ENCODE measurements at regions not wholly inside any gene's neighbourhood (a gene's known extent, or its start where the extent isn't known, plus 50 kb on each side); places are given as distances from the start of the nearest gene placed in this dataset.

- Histone ChIP-seq H4K91ac (ENCODE audit: low read depth, low read length, poor library complexity) (no peak overlapping the region), H2BK15ac (ENCODE audit: low read length) (no peak overlapping the region), H2BK12ac (ENCODE audit: low read length) (no peak overlapping the region), H2BK120ac (ENCODE audit: low read depth, low read length) (no peak overlapping the region), H2AFZ (ENCODE audit: low read length) (no peak overlapping the region), H2BK5ac (ENCODE audit: low read length) (no peak overlapping the region), H3K14ac (ENCODE audit: low read length) (no peak overlapping the region), H3K79me1 (ENCODE audit: low read depth, low read length) (no peaks in the 10 kb centered on the region), H3K27ac (replicated peaks; ENCODE audit: low read length) (no peak overlapping the region), H3K4me1 (ENCODE audit: control insufficient read depth in 2 of 2, insufficient read depth in 1 of 2, low read depth in 1 of 2, low read length in 2 of 2) (no peaks in the 10 kb centered on the region), H3K9ac (ENCODE audit: low read depth, low read length, poor library complexity) (no peak overlapping the region), H4K8ac (ENCODE audit: low read depth, low read length) (no peak overlapping the region), H3K9me3 (replicated peaks in 1 of 2; ENCODE audit: control insufficient read depth in 2 of 2, insufficient read depth in 1 of 2, low read depth in 1 of 2, low read length in 2 of 2) (no peaks in the 10 kb centered on the region), H3K4ac (ENCODE audit: low read length) (no peak overlapping the region), H3K36me3 (replicated peaks in 1 of 2; ENCODE audit: control insufficient read depth in 2 of 2, insufficient read depth in 2 of 2, low read length in 2 of 2) (no peaks in the 10 kb centered on the region), H3K23ac (ENCODE audit: low read depth, low read length, poor library complexity) (no peak overlapping the region), H3K4me2 (ENCODE audit: insufficient read depth, low read length, poor library complexity, severe bottlenecking) (no peak overlapping the region), H2AK5ac (ENCODE audit: low read depth, low read length) (no peak overlapping the region), H3K18ac (ENCODE audit: low read length) (no peak overlapping the region), H3K4me3 (ENCODE audit: low read length in 2 of 2) (no peak overlapping the region), H3K27me3 (ENCODE audit: control insufficient read depth in 3 of 3, insufficient read depth in 3 of 3, low read depth in 1 of 3, low read length in 3 of 3) (no peaks in the 10 kb centered on the region)
- DNase-seq (ENCODE audit: low spot score) = no peak
Observed at GRCh38 chr18:37649416-37649815, 83.8 kb upstream of the CELF4 start.

- H3K4ac ChIP-seq (ENCODE audit: low read length) = no peak overlapping the region
Observed at GRCh38 chr18:37641573-37641972, 76.0 kb upstream of the CELF4 start.

GRCh38 chr18:37640504-37640903, 74.9 kb upstream of the CELF4 start:
- no peak overlapping the region for H3K27ac ChIP-seq (replicated peaks; ENCODE audit: low read length)
- H3K14ac ChIP-seq (ENCODE audit: low read length) = no peak overlapping the region
- no peaks in the 10 kb centered on the region for H3K36me3 ChIP-seq (replicated peaks in 1 of 2; ENCODE audit: control insufficient read depth in 2 of 2, insufficient read depth in 2 of 2, low read length in 2 of 2)
- H3K23ac ChIP-seq (ENCODE audit: low read depth, low read length, poor library complexity) = no peak overlapping the region
- no peak overlapping the region for H4K91ac ChIP-seq (ENCODE audit: low read depth, low read length, poor library complexity)
- H3K9ac ChIP-seq (ENCODE audit: low read depth, low read length, poor library complexity) = no peak overlapping the region
- H3K27me3 ChIP-seq (ENCODE audit: control insufficient read depth in 3 of 3, insufficient read depth in 3 of 3, low read depth in 1 of 3, low read length in 3 of 3) = no peaks in the 10 kb centered on the region
- no peak for DNase-seq (ENCODE audit: low spot score)
- H3K18ac ChIP-seq (ENCODE audit: low read length) = no peak overlapping the region
- no peak overlapping the region for H3K4me2 ChIP-seq (ENCODE audit: insufficient read depth, low read length, poor library complexity, severe bottlenecking)
- peaks cover 0 to 5% of the 10 kb centered on the region in 2 donors for H3K9me3 ChIP-seq (replicated peaks in 1 of 2; ENCODE audit: control insufficient read depth in 2 of 2, insufficient read depth in 1 of 2, low read depth in 1 of 2, low read length in 2 of 2)
- no peak overlapping the region for H2BK5ac ChIP-seq (ENCODE audit: low read length)
- no peak overlapping the region for H2AK5ac ChIP-seq (ENCODE audit: low read depth, low read length)
- H3K4me3 ChIP-seq (ENCODE audit: low read length in 2 of 2) = no peak overlapping the region
- no peak overlapping the region for H3K4ac ChIP-seq (ENCODE audit: low read length)
- H2BK12ac ChIP-seq (ENCODE audit: low read length) = no peak overlapping the region
- no peaks in the 10 kb centered on the region for H3K4me1 ChIP-seq (ENCODE audit: control insufficient read depth in 2 of 2, insufficient read depth in 1 of 2, low read depth in 1 of 2, low read length in 2 of 2)
- no peak overlapping the region for H2AFZ ChIP-seq (ENCODE audit: low read length)
- no peak overlapping the region for H4K8ac ChIP-seq (ENCODE audit: low read depth, low read length)
- no peaks in the 10 kb centered on the region for H3K79me1 ChIP-seq (ENCODE audit: low read depth, low read length)
- H2BK15ac ChIP-seq (ENCODE audit: low read length) = no peak overlapping the region
- no peak overlapping the region for H2BK120ac ChIP-seq (ENCODE audit: low read depth, low read length)

More at GRCh38 chr18:37641573-37641972, 76.0 kb upstream of the CELF4 start:
- Histone ChIP-seq H3K14ac (ENCODE audit: low read length) (no peak overlapping the region), H3K23ac (ENCODE audit: low read depth, low read length, poor library complexity) (no peak overlapping the region), H3K9me3 (replicated peaks in 1 of 2; ENCODE audit: control insufficient read depth in 2 of 2, insufficient read depth in 1 of 2, low read depth in 1 of 2, low read length in 2 of 2) (peaks cover 0 to 5% of the 10 kb centered on the region in 2 donors), H4K8ac (ENCODE audit: low read depth, low read length) (no peak overlapping the region), H2BK120ac (ENCODE audit: low read depth, low read length) (no peak overlapping the region), H2BK12ac (ENCODE audit: low read length) (no peak overlapping the region), H2BK5ac (ENCODE audit: low read length) (no peak overlapping the region), H3K4me2 (ENCODE audit: insufficient read depth, low read length, poor library complexity, severe bottlenecking) (no peak overlapping the region), H3K36me3 (replicated peaks in 1 of 2; ENCODE audit: control insufficient read depth in 2 of 2, insufficient read depth in 2 of 2, low read length in 2 of 2) (no peaks in the 10 kb centered on the region), H3K4me1 (ENCODE audit: control insufficient read depth in 2 of 2, insufficient read depth in 1 of 2, low read depth in 1 of 2, low read length in 2 of 2) (no peaks in the 10 kb centered on the region), H3K18ac (ENCODE audit: low read length) (no peak overlapping the region), H2BK15ac (ENCODE audit: low read length) (no peak overlapping the region), H3K4me3 (ENCODE audit: low read length in 2 of 2) (no peak overlapping the region), H4K91ac (ENCODE audit: low read depth, low read length, poor library complexity) (no peak overlapping the region), H3K27ac (replicated peaks; ENCODE audit: low read length) (no peak overlapping the region), H2AFZ (ENCODE audit: low read length) (no peak overlapping the region), H3K79me1 (ENCODE audit: low read depth, low read length) (no peaks in the 10 kb centered on the region), H3K27me3 (ENCODE audit: control insufficient read depth in 3 of 3, insufficient read depth in 3 of 3, low read depth in 1 of 3, low read length in 3 of 3) (no peaks in the 10 kb centered on the region), H2AK5ac (ENCODE audit: low read depth, low read length) (no peak overlapping the region), H3K9ac (ENCODE audit: low read depth, low read length, poor library complexity) (no peak overlapping the region)
- WGBS, 2 donors (ENCODE audit: extremely low coverage in 2 of 2, insufficient read length in 2 of 2, insufficient replicate concordance in 1 of 2) = no CpG with 5 or more reads among the region's 2 CpGs
- no peak for DNase-seq (ENCODE audit: low spot score)

- Histone ChIP-seq H3K79me1 (ENCODE audit: low read depth, low read length) (no peaks in the 10 kb centered on the region), H2BK120ac (ENCODE audit: low read depth, low read length) (no peak overlapping the region), H2AFZ (ENCODE audit: low read length) (no peak overlapping the region), H3K27ac (replicated peaks; ENCODE audit: low read length) (no peak overlapping the region), H2AK5ac (ENCODE audit: low read depth, low read length) (no peak overlapping the region), H3K18ac (ENCODE audit: low read length) (no peak overlapping the region), H3K9ac (ENCODE audit: low read depth, low read length, poor library complexity) (no peak overlapping the region), H3K23ac (ENCODE audit: low read depth, low read length, poor library complexity) (no peak overlapping the region), H2BK5ac (ENCODE audit: low read length) (no peak overlapping the region), H3K27me3 (ENCODE audit: control insufficient read depth in 3 of 3, insufficient read depth in 3 of 3, low read depth in 1 of 3, low read length in 3 of 3) (no peaks in the 10 kb centered on the region), H2BK12ac (ENCODE audit: low read length) (no peak overlapping the region), H3K9me3 (replicated peaks in 1 of 2; ENCODE audit: control insufficient read depth in 2 of 2, insufficient read depth in 1 of 2, low read depth in 1 of 2, low read length in 2 of 2) (peaks cover 0 to 5% of the 10 kb centered on the region in 2 donors), H4K91ac (ENCODE audit: low read depth, low read length, poor library complexity) (no peak overlapping the region), H3K36me3 (replicated peaks in 1 of 2; ENCODE audit: control insufficient read depth in 2 of 2, insufficient read depth in 2 of 2, low read length in 2 of 2) (no peaks in the 10 kb centered on the region), H3K4me1 (ENCODE audit: control insufficient read depth in 2 of 2, insufficient read depth in 1 of 2, low read depth in 1 of 2, low read length in 2 of 2) (no peaks in the 10 kb centered on the region), H3K4ac (ENCODE audit: low read length) (no peak overlapping the region), H2BK15ac (ENCODE audit: low read length) (no peak overlapping the region), H3K4me2 (ENCODE audit: insufficient read depth, low read length, poor library complexity, severe bottlenecking) (no peak overlapping the region), H3K4me3 (ENCODE audit: low read length in 2 of 2) (no peak overlapping the region), H3K14ac (ENCODE audit: low read length) (no peak overlapping the region), H4K8ac (ENCODE audit: low read depth, low read length) (no peak overlapping the region)
- WGBS, 2 donors (ENCODE audit: extremely low coverage in 2 of 2, insufficient read length in 2 of 2, insufficient replicate concordance in 1 of 2) = no CpG with 5 or more reads among the region's 3 CpGs
- DNase-seq (ENCODE audit: low spot score) = no peak
Observed at GRCh38 chr18:37639846-37640245, 74.2 kb upstream of the CELF4 start.

Measured in neuronal stem cell (in vitro differentiated cells).